ENCODE measurements at regions not wholly inside any gene's neighbourhood (a gene's known extent, or its start where the extent isn't known, plus 50 kb on each side); places are given as distances from the start of the nearest gene placed in this dataset.
"Not testable (repeated sequence)": the region's sequence is repeated elsewhere in the genome, so short reads cannot be mapped to it uniquely, and the experiment has no call there.

GRCh38 chr6:93916716-93917115 is 497.4 kb upstream of the EPHA7 start:
- ATAC-seq: no peak
- H3K27ac Mint-ChIP-seq: no peak overlapping the region
- no peak for DNase-seq
- H3K4me3 Mint-ChIP-seq: no peak overlapping the region
- peaks cover 0 to 9% of the 10 kb centered on the region in 2 donors for H3K9me3 Mint-ChIP-seq
- no peaks in the 10 kb centered on the region for H3K27me3 Mint-ChIP-seq
- no peaks in the 10 kb centered on the region for H3K4me1 Mint-ChIP-seq

DNA sequence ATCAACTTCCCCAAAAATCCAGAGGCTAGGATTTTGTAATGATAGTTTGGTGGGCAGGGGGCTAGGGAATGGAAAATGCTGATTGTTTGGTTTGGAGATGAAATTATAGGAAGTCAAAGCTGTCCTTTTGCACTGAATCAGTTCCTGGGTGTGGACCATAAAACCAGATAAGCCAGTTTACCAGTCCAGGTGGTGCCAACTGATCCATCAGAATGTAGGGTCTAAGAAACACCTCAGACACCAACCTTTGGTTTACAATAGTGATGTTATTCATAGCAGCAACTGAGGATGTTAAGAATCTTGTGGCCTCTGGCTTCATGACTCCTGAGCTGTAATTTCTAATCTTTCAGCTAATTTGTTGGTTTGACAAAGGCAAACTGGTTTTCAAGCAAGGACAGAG is 496.6 kb upstream of the EPHA7 start:
- Mint-ChIP-seq H3K4me3 (no peak overlapping the region), H3K9me3 (peaks cover 0 to 10% of the 10 kb centered on the region in 2 donors)

GRCh38 chr6:93902517-93902916 is 483.2 kb upstream of the EPHA7 start:
- Mint-ChIP-seq H3K4me3 (no peak overlapping the region), H3K9me3 (peaks cover 0 to 16% of the 10 kb centered on the region in 2 donors), H3K27ac (no peak overlapping the region), H3K27me3 (no peaks in the 10 kb centered on the region), H3K4me1 (no peaks in the 10 kb centered on the region)
- no peak for DNase-seq
- no peak for ATAC-seq

More for the DNA sequence above, 496.6 kb upstream of the EPHA7 start:
- Mint-ChIP-seq H3K27ac (no peak overlapping the region), H3K27me3 (no peaks in the 10 kb centered on the region), H3K4me1 (no peaks in the 10 kb centered on the region)
- ATAC-seq: no peak
- DNase-seq: no peak

- H3K27ac Mint-ChIP-seq: no peak overlapping the region
- H3K4me1 Mint-ChIP-seq: no peaks in the 10 kb centered on the region
- DNase-seq (no peak), ATAC-seq (no peak)
- H3K9me3 Mint-ChIP-seq: peaks cover 0 to 6% of the 10 kb centered on the region in 2 donors
- H3K27me3 Mint-ChIP-seq: no peaks in the 10 kb centered on the region
- H3K4me3 Mint-ChIP-seq: no peak overlapping the region
Measured at GRCh38 chr6:93900142-93900541, 480.8 kb upstream of the EPHA7 start.

GRCh38 chr6:93896081-93896480 is 476.7 kb upstream of the EPHA7 start:
- ATAC-seq (no peak), DNase-seq (no peak)
- peaks cover 0 to 6% of the 10 kb centered on the region in 2 donors for H3K9me3 Mint-ChIP-seq
- no peak overlapping the region for H3K4me3 Mint-ChIP-seq
- H3K4me1 Mint-ChIP-seq: no peaks in the 10 kb centered on the region
- H3K27ac Mint-ChIP-seq: no peak overlapping the region
- H3K27me3 Mint-ChIP-seq: no peaks in the 10 kb centered on the region

DNA sequence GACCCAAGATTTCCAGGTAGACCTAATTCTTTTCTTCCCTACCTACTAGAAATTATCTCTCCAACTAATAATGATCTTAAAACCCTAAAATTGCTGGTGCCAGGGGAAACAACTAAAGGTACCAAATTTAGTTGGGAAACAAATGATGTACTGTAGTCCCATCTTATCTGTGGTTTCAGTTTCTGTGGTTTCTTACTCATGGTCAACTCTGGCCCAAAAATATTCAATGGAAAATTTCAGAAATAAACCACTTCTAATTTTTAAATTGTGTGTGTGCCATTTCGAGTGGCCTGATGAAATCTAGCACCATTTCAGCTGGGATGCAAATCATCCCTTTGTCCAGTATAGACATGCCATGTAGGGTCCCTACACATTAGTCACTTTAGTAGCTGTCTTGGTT is 475.2 kb upstream of the EPHA7 start:
- DNase-seq: no peak
- H3K27ac Mint-ChIP-seq: no peak overlapping the region

DNA sequence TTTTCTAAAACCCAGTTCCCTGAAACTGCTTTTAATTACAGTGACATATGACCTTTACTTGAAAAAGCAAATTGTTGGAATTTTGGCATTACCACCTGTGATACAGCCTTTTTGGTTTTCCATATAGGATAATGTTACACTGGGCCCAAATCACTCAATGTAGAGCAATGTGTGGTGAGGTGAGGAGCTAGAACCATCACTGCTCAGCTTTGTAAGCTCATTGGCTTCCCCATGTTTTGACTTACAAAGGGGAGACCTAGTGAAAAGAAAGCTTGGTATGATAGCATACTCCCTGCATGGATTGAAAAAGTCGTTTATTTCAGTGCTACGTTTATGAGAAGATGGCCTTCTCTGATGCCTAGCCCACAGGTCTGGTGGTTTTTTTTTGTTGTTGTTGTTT is 470.4 kb upstream of the EPHA7 start:
- ATAC-seq (no peak), DNase-seq (no peak)
- Mint-ChIP-seq H3K27ac (no peak overlapping the region), H3K4me1 (no peaks in the 10 kb centered on the region), H3K9me3 (no peaks in the 10 kb centered on the region), H3K27me3 (no peaks in the 10 kb centered on the region), H3K4me3 (no peak overlapping the region)

More for the DNA sequence above, 475.2 kb upstream of the EPHA7 start:
- Mint-ChIP-seq H3K4me3 (no peak overlapping the region), H3K9me3 (peaks cover 0 to 6% of the 10 kb centered on the region in 2 donors), H3K27me3 (no peaks in the 10 kb centered on the region), H3K4me1 (no peaks in the 10 kb centered on the region)
- no peak for ATAC-seq

GRCh38 chr6:93886416-93886815 is 467.1 kb upstream of the EPHA7 start:
- Mint-ChIP-seq H3K4me3 (no peak overlapping the region), H3K27me3 (no peaks in the 10 kb centered on the region), H3K9me3 (no peaks in the 10 kb centered on the region), H3K27ac (no peak overlapping the region), H3K4me1 (no peaks in the 10 kb centered on the region)
- no peak for DNase-seq
- ATAC-seq: no peak

DNA sequence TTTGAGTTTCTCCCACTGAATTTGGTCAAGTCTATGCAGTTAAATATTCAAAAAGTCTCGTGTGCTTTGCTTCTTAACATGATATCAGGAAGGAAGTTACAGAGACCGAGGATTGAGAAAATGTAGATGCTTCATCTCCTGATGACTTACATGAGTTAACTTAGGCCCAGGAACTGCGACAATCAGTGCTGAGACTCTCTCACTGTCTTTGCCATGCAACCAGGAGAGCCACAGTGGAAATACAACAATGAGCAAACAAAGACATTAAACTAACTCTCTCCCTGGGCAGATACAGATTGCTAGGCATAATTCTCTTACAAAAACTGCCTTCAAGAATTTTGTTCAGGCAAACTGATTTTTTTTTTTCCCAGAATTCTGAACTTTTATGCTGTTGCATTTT is 440.6 kb upstream of the EPHA7 start:
- H3K4me1 Mint-ChIP-seq: no peaks in the 10 kb centered on the region
- DNase-seq (no peak), ATAC-seq (no peak)
- H3K4me3 Mint-ChIP-seq: no peak overlapping the region
- peaks cover 0 to 4% of the 10 kb centered on the region in 2 donors for H3K9me3 Mint-ChIP-seq
- H3K27me3 Mint-ChIP-seq: no peaks in the 10 kb centered on the region
- no peak overlapping the region for H3K27ac Mint-ChIP-seq

DNA sequence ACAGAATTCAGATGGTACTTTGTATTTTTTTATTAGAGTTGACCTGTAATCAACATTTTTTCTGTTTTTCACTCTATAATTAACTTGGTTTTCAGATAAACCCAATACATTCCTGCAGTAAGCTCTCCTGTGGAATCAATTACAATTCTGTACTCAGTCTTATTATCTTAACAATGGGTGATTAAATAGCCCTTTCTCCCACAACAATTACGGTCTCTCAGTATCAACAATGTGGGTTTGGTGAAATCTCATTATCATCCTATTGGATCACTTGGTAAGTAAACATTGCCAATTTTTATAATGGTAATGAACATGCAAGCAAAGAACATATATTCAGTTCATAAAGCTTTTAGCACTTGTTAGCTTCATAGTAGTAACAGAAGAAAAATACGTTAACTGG is 438.9 kb upstream of the EPHA7 start:
- Mint-ChIP-seq H3K4me3 (no peak overlapping the region), H3K27me3 (no peaks in the 10 kb centered on the region), H3K27ac (no peak overlapping the region), H3K4me1 (no peaks in the 10 kb centered on the region), H3K9me3 (peaks cover 0 to 4% of the 10 kb centered on the region in 2 donors)
- DNase-seq (no peak), ATAC-seq (no peak)

DNA sequence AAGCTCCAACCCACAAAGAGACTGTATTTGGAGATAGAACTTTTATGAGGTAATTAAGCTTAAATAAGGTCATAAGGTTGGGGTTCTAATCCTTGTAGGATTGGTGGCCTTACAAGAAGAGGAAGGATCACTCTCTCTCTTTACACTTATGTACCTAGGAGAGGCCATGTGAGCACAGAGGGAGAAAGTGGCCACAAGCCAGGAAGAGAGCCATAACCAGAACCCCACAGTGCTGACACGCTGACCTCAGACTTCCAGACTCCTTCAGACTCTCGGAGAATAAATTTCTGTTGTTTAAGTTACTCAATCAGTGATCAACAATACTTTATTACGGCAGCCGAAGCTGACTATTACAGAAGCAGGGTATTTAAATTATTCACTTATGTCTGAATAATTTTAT is 430.5 kb upstream of the EPHA7 start:
- Mint-ChIP-seq H3K9me3 (no peaks in the 10 kb centered on the region), H3K4me1 (no peaks in the 10 kb centered on the region), H3K4me3 (no peak overlapping the region), H3K27ac (no peak overlapping the region), H3K27me3 (no peaks in the 10 kb centered on the region)
- DNase-seq (no peak), ATAC-seq (no peak)

DNA sequence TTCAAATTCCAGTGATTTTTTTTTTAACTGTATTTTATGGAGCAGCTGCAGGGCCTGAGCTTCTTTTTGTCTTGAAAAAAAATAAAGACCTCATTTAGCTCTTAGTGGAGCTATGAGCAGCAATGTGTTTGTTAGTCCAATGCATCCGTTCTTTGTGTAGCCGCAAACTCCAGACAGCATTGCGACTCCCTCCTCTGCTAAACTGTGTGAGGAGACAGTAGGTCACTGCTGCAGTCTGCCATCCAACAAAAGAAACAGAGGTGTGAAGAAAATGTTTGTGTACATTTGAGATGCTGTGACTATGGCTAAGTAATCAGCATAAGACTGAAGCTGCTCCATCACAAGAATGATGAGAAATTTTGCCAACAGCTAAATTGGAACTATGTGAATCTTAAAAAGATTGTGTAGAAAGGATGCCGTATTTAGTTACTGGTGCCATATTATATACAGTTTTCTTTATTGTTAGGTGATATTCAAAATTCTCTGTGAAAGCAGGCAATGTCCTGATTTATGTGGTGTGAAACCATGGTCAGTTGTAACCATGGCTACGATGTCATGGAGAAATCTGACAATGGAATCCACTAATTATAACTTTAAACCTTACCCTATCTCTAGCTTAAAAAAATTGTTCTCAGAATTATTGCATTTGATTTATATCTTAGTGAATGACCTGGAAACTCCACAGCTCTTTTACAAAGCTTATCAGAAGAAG is 428.8 kb upstream of the EPHA7 start:
- Mint-ChIP-seq H3K27ac (no peak overlapping the region), H3K4me1 (no peaks in the 10 kb centered on the region), H3K4me3 (no peak overlapping the region), H3K9me3 (no peaks in the 10 kb centered on the region), H3K27me3 (no peaks in the 10 kb centered on the region)
- ATAC-seq (no peak), DNase-seq (no peak)

GRCh38 chr6:93842178-93842577 is 422.8 kb upstream of the EPHA7 start:
- Mint-ChIP-seq H3K4me3 (no peak overlapping the region), H3K4me1 (no peaks in the 10 kb centered on the region), H3K27me3 (no peaks in the 10 kb centered on the region), H3K27ac (no peak overlapping the region), H3K9me3 (no peaks in the 10 kb centered on the region)
- ATAC-seq (no peak), DNase-seq (no peak)

- not testable (repeated sequence) for H3K27me3 Mint-ChIP-seq, H3K4me1 Mint-ChIP-seq, ATAC-seq, DNase-seq, H3K27ac Mint-ChIP-seq, H3K4me3 Mint-ChIP-seq
- H3K9me3 Mint-ChIP-seq: peaks cover 0 to 17% of the 10 kb centered on the region in 2 donors
Measured at GRCh38 chr6:93835451-93836145, 416.2 kb upstream of the EPHA7 start.

DNA sequence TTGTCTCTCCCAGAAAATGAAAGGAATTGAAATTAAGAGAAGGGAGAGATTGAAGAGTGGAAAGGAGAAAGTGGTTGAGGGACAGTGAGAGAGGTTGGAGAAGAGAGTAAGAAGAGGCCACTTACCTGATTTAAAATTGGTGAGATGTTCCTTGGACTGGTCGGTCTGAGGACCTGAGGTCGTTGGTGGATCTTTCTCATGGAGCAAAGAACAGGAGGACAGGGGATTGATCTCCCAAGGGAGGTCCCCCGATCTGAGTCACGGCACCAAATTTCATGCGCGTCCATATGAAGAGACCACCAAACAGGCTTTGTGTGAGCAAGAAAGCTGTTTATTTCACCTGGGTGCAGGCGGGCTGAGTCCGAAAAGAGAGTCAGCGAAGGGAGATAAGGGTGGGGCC is 415.7 kb upstream of the EPHA7 start:
- peaks cover 0 to 17% of the 10 kb centered on the region in 2 donors for H3K9me3 Mint-ChIP-seq
- not testable (repeated sequence) for H3K4me3 Mint-ChIP-seq, H3K27ac Mint-ChIP-seq, H3K27me3 Mint-ChIP-seq, H3K4me1 Mint-ChIP-seq, ATAC-seq, DNase-seq

GRCh38 chr6:93833326-93833725 is 414.0 kb upstream of the EPHA7 start:
- not testable (repeated sequence) for DNase-seq, H3K4me1 Mint-ChIP-seq, H3K27me3 Mint-ChIP-seq, ATAC-seq, H3K4me3 Mint-ChIP-seq, H3K27ac Mint-ChIP-seq
- H3K9me3 Mint-ChIP-seq: peaks cover 8 to 17% of the 10 kb centered on the region in 2 donors
